ENCODE measurements at regions not wholly inside any gene's neighbourhood (a gene's known extent, or its start where the extent isn't known, plus 50 kb on each side); places are given as distances from the start of the nearest gene placed in this dataset.

GRCh38 chr15:88708655-88709054 is 69.8 kb downstream of the ISG20 start:
- TF ChIP-seq CTCF (conservative IDR thresholded peaks at IDR 0.05) (no peak), EZH2 (IDR thresholded peaks at IDR 0.05; ENCODE audit: low read depth) (no peak)
